ENCODE measurements at regions not wholly inside any gene's neighbourhood (a gene's known extent, or its start where the extent isn't known, plus 50 kb on each side); places are given as distances from the start of the nearest gene placed in this dataset.
A peak's percentile ranks its signal among the peaks of the same experiment; 100 is the strongest.
"Not testable (repeated sequence)": the region's sequence is repeated elsewhere in the genome, so short reads cannot be mapped to it uniquely, and the experiment has no call there.

DNA sequence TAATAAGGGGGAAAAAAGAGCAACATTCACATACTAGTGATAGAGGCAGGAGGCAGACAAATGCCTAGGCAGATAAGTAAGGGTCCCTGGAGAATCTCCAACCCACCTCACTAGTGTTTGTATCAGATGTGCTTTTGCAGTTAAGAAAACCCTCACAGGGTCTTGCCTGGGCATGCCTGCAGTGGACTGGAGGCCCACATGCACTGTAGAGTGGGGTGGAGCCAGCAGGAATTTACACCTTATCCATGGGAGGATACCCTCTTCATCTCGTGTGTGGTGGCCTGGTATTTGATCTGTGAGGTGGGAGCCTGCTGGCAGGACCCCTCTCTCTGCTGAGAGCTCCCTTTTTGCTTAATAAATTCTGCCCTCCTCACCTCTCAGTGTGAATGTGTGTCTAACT, 238.0 kb upstream of the SLC16A7 start:
- no peak for FAIRE-seq
- no peak for DNase-seq (ENCODE audit: low spot score)

DNA sequence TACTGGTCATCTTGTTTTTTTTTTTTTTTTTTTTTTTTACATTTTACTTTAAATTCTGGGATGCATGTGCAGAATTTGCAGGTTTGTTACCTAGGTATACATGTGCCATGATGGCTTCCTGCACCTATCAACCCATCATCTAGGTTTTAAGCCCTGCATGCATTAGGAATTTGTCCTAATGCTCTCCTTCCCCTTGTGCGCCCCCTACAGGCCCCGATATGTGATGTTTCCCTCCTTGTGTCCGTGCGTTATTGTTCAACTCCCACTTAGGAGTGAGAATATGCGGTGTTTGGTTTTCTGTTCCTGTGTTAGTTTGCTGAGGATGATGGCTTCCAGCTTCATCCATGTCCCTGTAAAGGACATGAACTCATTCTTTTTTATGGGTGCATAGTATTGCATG, 249.6 kb upstream of the SLC16A7 start:
- not testable (repeated sequence) for DNase-seq (ENCODE audit: low spot score); FAIRE-seq

DNA sequence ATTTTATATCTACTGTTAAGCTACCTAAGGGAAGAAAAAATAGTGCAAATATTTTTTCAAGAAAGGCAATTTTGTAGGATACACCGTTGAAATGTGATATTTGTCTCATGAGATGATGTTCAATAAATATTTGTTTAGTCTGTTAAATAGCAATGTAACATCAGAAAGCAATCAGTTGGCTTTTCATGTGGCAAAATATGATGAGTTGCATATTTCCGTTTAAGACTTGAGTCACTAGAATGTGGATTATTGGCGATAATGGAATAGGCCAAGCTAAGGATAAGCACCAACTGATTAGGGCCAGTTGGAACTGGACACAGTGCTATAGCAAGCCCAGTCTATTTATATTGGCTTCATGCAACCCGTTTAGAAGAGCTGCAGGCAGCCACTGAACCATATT, 250.4 kb upstream of the SLC16A7 start:
- DNase-seq (ENCODE audit: low spot score) = no peak
- no peak for FAIRE-seq

DNA sequence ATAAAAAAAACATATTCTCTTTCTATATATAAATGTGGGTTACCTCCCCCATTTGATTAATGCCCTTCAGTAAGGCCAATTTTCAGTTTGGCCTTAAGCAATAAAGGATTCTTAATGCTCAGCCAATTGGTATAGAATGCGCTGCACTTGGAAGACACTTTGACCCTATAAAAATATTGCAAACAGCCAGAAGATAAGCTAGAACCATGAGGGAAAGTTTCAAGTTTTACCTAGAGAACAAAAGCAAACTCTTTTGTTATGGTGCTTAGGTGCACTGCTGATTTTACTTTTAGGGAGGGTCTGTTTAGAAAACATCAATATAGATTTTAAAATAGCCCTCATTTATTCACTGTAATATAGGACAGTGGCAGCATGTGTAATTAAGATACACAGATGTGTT, 251.6 kb upstream of the SLC16A7 start:
- no peak for DNase-seq (ENCODE audit: low spot score)
- no peak for FAIRE-seq

DNA sequence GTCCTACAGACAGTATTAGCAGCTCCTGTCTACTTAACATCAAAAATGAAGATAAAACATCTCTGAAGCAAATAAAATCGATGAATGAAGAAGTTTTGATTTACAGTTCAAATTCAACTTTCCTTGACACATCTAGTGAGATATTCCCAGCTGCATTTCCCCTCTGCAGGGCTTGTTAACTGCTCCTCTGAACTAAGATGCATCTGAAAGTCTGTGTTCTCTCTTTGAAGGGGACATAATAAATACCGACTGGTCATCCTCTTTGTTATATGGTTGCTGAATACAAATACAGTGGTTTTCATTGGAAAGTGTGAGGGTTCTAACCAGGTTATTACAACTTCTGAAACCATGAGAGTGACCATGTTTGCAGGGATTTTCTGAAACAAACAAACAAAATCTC, 266.4 kb upstream of the SLC16A7 start:
- FAIRE-seq = no peak
- DNase-seq (ENCODE audit: low spot score) = no peak

DNA sequence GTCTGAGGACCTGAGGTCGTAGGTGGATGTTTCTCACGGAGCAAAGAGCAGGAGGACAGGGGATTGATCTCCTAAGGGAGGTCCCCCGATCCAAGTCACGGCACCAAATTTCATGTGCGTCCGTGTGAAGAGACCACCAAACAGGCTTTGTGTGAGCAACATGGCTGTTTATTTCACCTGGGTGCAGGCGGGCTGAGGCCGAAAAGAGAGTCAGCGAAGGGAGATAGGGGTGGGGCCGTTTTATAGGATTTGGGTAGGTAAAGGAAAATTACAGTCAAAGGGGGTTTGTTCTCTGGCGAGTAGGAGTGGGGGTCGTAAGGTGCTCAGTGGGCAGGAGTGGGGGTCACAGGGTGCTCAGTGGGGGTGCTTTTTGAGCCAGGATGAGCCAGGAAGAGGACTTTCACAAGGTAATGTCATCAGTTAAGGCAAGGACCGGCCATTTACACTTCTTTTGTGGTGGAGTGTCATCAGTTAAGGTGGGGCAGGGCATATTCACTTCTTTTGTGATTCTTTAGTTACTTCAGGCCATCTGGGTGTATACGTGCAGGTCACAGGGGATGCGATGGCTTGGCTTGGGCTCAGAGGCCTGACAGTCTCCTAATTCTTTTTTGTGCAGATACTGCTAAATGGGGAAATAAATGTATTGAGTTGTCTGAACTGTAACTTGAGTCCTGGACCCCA, 267.3 kb upstream of the SLC16A7 start:
- FAIRE-seq; DNase-seq (ENCODE audit: low spot score): not testable (repeated sequence)

DNA sequence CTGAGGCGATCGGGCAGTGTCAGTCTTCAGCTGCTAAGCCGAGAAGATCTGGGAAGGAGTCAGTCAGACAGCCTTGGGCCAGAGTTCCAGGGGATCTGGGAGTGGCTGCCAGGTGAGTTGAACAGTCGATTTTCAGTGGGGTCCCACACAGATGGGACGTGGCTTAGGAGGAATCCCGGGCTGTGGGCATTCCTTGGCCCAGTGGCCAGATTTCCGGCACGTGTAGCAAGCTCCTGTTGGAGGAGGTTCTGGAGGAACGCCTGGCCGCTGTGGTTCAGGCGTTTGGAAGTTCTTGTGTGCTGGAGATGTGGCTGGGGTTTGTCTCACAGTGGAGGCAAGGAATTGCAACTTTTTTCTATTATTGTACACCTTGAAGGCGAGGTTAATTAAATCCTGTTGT, 269.4 kb upstream of the SLC16A7 start:
- not testable (repeated sequence) for FAIRE-seq

DNA sequence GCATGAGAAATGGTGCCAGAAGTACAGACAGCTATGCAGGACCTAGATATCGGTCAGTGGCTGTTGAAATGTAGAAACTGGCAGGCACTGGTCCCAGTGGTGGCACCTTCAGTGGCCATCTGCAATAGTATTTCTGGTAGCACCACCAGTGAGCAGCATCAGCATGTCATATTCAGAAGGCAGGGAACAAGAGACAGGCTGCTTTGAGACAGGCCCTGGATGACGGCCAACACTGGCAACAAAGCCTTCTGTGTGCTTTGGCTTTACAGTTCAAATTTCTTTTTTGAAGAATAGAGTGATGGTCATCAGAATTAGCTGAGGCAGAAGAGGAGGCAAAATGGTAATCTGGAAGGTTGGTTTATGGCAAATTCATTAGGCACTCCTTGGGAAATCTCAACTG, 273.4 kb upstream of the SLC16A7 start:
- no peak for DNase-seq (ENCODE audit: low spot score)
- no peak for FAIRE-seq

More for the DNA sequence above, 269.4 kb upstream of the SLC16A7 start:
- DNase-seq (ENCODE audit: low spot score) = not testable (repeated sequence)

DNA sequence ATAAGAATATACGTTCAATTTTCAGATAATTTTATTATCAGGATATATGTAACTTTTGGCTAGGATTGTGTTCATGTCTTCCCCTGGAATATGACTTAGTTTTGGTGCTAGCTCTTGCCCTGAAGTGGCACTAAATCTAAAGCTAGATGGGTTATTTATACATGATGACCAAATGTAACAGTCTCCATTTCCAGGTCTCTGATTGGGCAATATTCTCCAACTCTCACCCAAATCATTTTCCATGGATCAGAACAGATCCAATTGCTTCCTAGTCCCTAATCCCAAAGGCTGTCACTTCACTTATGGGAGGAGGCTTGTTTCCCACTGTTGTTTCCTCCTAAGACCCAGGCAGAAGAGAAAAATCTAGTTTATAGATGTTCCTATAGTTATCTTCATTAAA, 274.6 kb upstream of the SLC16A7 start:
- no peak for FAIRE-seq
- no peak for DNase-seq (ENCODE audit: low spot score)

DNA sequence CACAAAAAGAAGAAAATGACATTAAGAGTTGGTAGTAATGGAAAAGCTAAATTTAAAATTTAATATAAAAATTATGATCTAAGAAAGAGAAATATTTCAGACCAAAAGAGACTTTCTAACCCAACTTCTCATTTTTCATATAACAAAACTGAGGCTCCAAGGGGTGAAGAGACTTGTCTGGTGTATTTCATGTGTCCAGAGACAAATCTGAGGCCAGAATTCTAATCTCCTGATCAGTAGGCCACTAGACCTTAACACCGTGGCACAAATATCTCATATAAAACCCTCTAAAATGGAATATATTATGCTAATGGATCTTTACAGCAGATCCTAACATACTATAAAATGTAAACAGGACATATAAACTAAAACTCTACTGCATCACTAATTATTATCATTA, 275.7 kb upstream of the SLC16A7 start:
- DNase-seq (ENCODE audit: low spot score) (no peak), FAIRE-seq (no peak)

DNA sequence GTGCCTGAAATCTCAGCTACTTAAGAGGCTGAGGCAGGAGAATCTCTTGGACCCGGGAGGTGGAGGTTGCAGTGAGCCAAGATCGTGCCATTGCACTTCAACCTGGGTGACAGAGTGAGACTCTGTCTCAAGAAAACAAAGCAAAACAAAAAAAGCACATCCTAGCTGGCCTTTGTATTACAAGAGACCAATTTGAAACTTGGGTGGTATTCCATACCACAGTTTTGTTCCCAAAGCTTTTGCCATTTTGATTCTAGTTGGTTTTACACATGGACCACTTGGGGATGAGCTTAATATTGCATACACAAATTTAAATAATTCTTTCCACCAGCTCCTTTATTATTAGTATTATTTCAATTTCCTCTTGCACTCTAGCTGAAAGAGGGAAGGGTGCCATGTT, 276.9 kb upstream of the SLC16A7 start:
- no peak for FAIRE-seq
- no peak for DNase-seq (ENCODE audit: low spot score)

DNA sequence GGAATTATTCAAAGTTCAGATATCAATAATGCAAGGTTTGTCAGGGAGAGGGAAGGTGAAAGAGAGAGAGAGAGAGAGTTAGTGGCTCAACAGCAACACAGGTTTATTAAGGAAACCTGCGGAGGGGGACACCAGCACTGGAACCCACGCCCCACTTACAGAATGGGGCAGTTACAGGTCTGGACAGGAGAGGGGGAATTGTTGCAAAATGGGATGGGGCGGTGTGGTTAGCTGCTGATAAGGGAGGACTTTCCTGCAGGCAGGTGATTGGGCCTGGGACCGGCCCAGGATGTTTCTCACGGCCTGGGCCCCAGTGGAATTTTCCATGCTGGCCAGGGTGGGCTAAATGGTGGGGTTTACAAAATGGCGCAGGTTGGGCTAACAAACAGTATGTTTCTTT, 278.2 kb upstream of the SLC16A7 start:
- no peak for FAIRE-seq
- no peak for DNase-seq (ENCODE audit: low spot score)

DNA sequence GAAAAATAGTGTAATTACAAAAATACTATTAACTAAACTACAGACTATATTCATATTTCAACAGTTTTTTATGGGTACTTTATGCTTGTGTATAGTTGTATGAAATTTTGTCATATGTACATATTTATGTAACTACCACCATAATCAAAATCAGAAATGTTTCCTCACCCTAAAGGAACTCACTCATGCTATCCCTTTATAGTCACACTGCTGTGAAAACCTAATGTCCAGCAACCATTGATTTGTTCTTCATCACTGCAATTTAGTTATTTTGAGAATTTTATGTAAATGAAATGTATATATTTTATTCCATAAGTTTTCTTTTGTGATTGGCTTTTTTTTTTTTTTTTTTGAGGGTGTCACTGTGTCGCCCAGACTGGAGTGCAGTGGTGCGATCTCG, 278.9 kb upstream of the SLC16A7 start:
- DNase-seq (ENCODE audit: low spot score) (no peak), FAIRE-seq (no peak)

DNA sequence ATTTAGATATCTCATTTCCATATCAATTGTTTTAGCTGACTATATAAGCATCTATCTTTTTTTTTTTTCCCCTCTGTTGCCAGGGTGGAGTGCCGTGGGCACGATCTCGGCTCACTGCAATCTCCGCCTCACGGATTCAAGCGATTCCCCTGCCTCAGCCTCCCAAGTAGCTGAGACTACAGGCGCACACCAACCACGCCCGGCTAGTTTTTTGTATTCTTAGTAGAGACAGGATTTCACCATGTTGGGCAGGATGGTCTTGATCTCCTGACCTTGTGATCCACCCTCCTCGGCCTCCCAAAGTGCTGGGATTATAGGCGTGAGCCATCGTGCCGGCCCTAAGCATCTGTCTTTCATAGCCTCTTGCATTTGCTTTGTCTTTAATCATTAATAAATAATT, 279.5 kb upstream of the SLC16A7 start:
- FAIRE-seq = not testable (repeated sequence)

DNA sequence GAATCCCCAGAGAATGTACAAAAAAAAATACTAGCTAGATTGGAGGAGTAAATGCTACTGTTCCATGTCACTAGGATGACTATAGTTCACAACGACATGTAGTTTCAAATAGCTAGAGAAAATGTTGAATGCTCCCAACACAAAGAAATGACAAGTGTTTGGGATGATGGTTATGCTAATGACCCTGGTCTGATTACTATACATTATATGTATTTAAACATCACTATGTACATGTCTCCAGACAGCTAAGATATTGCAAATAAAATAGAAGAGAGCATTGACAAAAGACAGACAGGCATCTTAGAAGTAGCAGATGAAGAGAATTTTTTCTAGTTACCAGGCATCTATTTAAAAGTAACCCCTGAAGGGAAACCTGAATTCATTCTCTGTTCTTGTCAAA, 281.6 kb upstream of the SLC16A7 start:
- FAIRE-seq (no peak), DNase-seq (ENCODE audit: low spot score) (no peak)

More for the DNA sequence above, 279.5 kb upstream of the SLC16A7 start:
- DNase-seq (ENCODE audit: low spot score) = not testable (repeated sequence)

DNA sequence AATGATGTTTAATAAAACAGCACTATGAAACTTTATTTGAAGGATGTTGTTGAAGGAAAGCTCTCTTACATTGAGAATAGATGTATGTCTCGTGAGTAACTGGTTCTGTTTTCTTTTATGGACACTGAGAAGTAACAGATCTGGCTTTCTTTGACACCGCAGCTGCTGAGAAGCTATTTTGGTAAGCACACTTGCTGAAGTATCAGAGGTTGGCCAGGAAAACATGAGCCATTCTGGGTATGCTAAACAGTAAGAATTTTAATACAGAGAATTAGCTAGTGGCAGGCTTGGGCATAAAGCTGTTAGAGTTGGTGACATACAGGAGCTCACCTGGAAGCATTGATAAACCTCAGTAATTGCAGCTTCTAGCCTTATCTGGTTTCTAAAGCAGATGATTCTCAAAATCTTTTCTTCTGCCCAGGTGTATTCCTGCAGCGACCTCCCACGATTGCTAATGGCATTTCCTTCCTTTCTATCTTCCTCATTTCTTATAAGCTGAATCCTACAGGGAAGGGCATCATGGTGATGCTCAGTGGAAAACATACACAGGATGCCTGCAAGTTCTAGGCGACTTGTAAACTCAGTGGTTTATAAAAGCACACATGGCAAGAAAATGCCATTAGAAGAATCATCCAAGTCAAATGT, 291.6 kb upstream of the SLC16A7 start:
- DNase-seq (ENCODE audit: low spot score) (no peak), FAIRE-seq (no peak)

DNA sequence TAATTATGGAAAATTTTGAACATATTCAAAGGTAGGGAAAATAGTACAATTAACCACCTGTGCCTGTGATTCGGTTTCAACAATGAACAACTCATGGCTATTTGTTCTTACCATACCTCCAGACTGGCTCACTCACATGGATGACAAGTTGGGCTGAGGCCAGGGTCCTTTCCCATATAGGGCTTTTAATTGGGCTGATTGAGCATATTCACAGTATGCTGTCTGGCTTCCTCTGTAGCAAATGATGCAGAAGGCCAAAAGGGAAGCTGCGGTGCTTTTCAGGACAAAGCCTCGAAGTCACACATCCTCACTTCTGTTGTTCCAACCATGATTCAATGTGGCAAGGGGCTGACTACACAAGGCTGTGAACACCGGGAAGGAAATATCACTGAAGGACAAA, 297.5 kb upstream of the SLC16A7 start:
- DNase-seq (ENCODE audit: low spot score) (peak; percentile 18), FAIRE-seq (no peak)

DNA sequence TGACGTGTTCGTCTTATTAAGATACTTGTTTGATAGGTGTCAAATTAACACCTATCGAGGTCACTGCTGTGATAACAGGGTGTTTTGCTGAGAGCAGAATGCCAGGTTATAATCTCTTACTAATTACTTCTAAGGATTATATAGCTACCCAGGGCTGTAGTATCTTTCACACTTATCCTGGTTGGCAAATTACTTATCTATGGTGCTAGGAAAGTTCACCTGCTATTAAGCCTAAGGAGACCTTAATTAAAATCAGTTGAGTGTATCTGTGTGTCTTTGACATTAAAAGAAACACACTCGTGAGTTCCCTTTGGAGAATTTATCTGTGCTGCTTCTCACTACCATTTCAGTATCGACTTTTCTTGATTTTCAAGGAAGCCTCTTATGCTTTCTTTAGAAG, 301.6 kb upstream of the SLC16A7 start:
- no peak for DNase-seq (ENCODE audit: low spot score)

DNA sequence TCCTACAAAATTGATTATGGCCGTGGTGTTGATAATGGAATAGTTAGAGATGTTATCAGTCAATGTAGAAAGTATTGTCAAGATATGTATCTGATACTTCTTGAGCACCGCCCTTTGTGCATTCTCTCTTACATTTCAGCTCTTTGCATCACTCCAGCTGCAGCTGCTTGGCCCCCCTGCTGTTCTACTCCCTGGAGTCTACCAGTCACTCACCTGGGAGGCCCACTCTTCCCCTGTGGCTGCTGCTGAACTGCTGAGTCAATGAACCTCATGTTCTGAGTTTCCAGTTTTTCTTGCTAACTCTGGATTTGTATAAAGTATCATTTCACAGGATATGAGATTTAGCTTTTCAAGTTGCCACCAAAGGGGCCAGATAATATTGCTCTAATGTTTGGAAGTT, 312.8 kb upstream of the SLC16A7 start:
- FAIRE-seq (no peak), DNase-seq (ENCODE audit: low spot score) (no peak)

More for the DNA sequence above, 301.6 kb upstream of the SLC16A7 start:
- FAIRE-seq = no peak

DNA sequence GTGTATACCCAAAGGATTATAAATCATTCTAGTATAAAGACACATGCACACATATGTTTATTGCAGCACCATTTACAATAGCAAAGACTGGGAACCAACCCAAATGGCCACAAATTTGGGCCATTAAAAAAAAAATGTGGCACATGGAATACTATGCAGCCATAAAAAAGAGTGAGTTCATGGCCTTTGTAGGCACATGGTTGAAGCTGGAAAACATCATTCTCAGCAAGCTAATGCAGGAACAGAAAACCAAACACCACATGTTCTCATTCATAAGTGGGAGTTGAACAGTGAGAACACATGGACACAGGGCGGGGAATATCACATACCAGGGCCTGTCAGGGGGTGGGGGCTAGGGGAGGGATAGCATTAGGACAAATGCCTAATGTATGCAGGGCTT, 322.3 kb upstream of the SLC16A7 start:
- FAIRE-seq; DNase-seq (ENCODE audit: low spot score): not testable (repeated sequence)

DNA sequence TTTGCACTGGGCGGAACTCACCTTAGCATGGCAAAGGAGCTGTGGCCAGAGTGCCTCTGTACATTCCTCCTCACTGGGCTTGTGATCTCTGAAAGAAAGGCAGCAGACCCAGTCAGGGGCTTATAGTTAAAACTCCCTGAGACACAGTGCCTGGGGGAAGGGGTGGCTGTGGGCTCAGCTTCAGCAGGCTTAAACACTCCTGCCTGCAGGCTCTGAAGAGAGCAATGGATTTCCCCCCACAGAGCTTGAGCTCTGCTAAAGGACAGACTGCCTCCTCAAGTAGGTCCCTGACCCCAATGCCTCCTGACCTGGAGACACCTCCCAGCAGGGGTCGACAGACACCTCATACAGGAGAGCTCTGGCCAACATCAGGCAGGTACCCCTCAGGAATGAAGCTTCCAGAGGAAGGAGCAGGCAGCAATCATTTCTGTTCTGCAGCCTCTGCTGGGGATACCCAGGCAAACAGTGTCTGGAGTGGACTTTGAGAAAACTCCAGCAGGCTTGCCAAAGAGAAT, 327.5 kb upstream of the SLC16A7 start:
- FAIRE-seq (no peak), DNase-seq (ENCODE audit: low spot score) (no peak)

DNA sequence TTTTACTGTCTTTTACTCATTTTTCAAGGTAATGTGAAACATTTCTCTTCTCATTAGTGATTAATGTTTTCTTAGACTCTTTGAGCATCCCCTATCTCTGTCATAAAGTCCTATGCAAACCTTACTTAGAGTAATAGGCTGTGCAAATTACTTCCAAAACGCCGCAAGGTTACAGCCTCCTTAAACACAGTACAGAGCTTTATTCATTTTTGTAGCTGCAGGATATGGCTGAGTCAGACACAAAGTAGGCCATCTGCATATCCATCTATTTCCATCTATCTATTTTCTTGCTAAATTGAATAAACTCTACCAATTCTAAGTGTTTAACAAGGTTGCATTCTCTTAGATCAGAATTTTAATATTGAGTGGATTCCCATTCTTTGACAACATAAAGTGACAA, 335.6 kb upstream of the SLC16A7 start:
- DNase-seq (ENCODE audit: low spot score) = no peak
- FAIRE-seq = no peak

DNA sequence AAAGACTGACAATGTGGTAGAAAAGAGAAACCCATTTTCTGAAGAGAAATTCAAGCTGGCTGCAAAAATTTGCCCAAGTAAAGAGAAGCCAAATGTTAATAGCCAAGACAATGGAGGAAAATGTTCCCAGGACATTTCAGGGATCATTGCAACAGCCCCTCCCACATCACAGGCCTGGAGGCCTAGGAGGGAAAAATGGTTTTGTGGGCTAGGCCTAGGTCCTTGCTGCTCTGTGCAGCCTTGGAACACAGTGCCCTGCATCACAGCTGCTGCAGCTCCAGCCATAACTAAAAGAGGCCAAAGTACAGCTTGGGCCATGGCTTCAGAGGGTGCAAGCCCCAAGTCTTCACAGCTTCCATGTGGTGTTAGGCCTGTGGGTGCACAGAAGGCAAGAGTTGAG, 332.4 kb upstream of the LRIG3 start:
- DNase-seq (ENCODE audit: low spot score) = no peak
- FAIRE-seq = no peak

Data from RCC 7860 (cell line).